ENCODE measurements at regions not wholly inside any gene's neighbourhood (a gene's known extent, or its start where the extent isn't known, plus 50 kb on each side); places are given as distances from the start of the nearest gene placed in this dataset.

DNA sequence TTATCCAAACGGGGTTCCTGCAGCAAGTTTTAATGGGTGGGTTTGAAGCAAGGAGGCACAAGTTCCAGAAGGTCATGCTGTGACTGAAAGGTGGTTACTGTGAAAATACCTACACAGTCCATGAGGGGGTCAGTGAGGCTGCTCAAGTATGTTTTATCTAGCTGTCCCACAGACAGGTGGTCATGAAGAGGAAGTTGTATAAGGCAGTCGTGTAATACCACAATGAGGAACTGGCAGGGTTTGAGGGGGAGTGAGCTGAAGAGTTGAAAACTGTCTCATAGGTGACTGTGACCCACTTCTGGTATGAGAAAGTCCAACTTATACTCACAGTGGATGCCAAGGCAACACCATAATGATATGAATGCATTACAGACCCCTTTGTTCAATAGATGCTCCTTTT lies 856.8 kb downstream of the OTOL1 start:
- Histone ChIP-seq H3K9me2 (replicated peaks; ENCODE audit: low read length) (no peaks in the 10 kb centered on the region), H3K9me3 (ENCODE audit: low read length) (no peaks in the 10 kb centered on the region), H3K4me1 (ENCODE audit: insufficient read depth, low read length) (no peaks in the 10 kb centered on the region), H3K36me3 (ENCODE audit: low read depth, low read length) (no peaks in the 10 kb centered on the region), H3K79me2 (ENCODE audit: low read length) (no peaks in the 10 kb centered on the region), H3F3A (ENCODE audit: low read length, unreplicated experiment) (no peaks in the 10 kb centered on the region), H3K27ac (ENCODE audit: low read length) (no peak overlapping the region), H3K9ac (ENCODE audit: low read length) (no peak overlapping the region), H3K4me3 (ENCODE audit: low read length) (no peak overlapping the region), H2AFZ (ENCODE audit: low read length) (no peak overlapping the region), H3K27me3 (ENCODE audit: low read length) (no peaks in the 10 kb centered on the region), H4K20me1 (ENCODE audit: low read length) (no peaks in the 10 kb centered on the region), H3K4me2 (ENCODE audit: low read length) (no peak overlapping the region)
- CTCF ChIA-PET = no interaction called here
- no peak for DNase-seq
- no peak for ATAC-seq
- no peak for TF ChIP-seq EZH2phosphoT487 (IDR thresholded peaks at IDR 0.05; ENCODE audit: borderline replicate concordance, low read length)
- TF ChIP-seq EZH2 (IDR thresholded peaks at IDR 0.05; ENCODE audit: low read length, unreplicated experiment) = no peak
- TF ChIP-seq, protein P1, sequence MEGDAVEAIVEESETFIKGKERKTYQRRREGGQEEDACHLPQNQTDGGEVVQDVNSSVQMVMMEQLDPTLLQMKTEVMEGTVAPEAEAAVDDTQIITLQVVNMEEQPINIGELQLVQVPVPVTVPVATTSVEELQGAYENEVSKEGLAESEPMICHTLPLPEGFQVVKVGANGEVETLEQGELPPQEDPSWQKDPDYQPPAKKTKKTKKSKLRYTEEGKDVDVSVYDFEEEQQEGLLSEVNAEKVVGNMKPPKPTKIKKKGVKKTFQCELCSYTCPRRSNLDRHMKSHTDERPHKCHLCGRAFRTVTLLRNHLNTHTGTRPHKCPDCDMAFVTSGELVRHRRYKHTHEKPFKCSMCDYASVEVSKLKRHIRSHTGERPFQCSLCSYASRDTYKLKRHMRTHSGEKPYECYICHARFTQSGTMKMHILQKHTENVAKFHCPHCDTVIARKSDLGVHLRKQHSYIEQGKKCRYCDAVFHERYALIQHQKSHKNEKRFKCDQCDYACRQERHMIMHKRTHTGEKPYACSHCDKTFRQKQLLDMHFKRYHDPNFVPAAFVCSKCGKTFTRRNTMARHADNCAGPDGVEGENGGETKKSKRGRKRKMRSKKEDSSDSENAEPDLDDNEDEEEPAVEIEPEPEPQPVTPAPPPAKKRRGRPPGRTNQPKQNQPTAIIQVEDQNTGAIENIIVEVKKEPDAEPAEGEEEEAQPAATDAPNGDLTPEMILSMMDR (conservative IDR thresholded peaks at IDR 0.05; ENCODE audit: low read depth, low read length) = no peak
- no TSS peak for BruUV-seq (replicated peaks)
- intact Hi-C loops (cut with micrococcal nuclease) = no loop called here
- POLR2A ChIA-PET (ENCODE audit: unreplicated experiment) = no interaction called here

DNA sequence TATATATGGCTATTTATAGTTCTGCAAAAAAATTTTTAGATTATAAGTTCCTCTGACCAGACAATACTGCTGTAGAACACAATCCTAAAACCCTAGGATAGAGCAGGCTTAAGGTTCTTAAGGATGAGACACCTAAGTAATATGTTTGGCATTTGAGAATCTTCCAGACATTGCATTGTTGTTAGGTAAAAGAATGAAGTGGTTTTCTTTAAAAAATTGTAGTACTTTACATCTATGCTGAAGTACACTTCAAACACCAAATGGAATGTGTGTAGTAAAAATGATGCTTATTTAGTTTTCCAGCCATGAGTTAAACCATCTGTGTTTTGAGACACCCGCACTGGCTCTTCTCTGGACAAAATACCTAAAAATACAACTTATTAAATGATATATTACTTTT lies 857.7 kb downstream of the OTOL1 start:
- Histone ChIP-seq H3K4me1 (ENCODE audit: insufficient read depth, low read length) (no peaks in the 10 kb centered on the region), H3K4me2 (ENCODE audit: low read length) (no peak overlapping the region), H4K20me1 (ENCODE audit: low read length) (no peaks in the 10 kb centered on the region), H3K27ac (ENCODE audit: low read length) (no peak overlapping the region), H3F3A (ENCODE audit: low read length, unreplicated experiment) (no peaks in the 10 kb centered on the region), H2AFZ (ENCODE audit: low read length) (no peak overlapping the region), H3K9me2 (replicated peaks; ENCODE audit: low read length) (no peaks in the 10 kb centered on the region), H3K36me3 (ENCODE audit: low read depth, low read length) (no peaks in the 10 kb centered on the region), H3K4me3 (ENCODE audit: low read length) (no peak overlapping the region), H3K79me2 (ENCODE audit: low read length) (no peaks in the 10 kb centered on the region), H3K9ac (ENCODE audit: low read length) (no peak overlapping the region), H3K27me3 (ENCODE audit: low read length) (no peaks in the 10 kb centered on the region), H3K9me3 (ENCODE audit: low read length) (no peaks in the 10 kb centered on the region)
- ATAC-seq (no peak), DNase-seq (no peak)
- ChIA-PET POLR2A (ENCODE audit: unreplicated experiment) (no interaction called here), CTCF (no interaction called here)
- no TSS peak for BruUV-seq (replicated peaks)
- TF ChIP-seq, protein P1 (conservative IDR thresholded peaks at IDR 0.05; ENCODE audit: low read depth, low read length) = no peak
- no peak for TF ChIP-seq EZH2 (IDR thresholded peaks at IDR 0.05; ENCODE audit: low read length, unreplicated experiment)
- no peak for TF ChIP-seq EZH2phosphoT487 (IDR thresholded peaks at IDR 0.05; ENCODE audit: borderline replicate concordance, low read length)
- intact Hi-C loops (cut with micrococcal nuclease) = no loop called here

DNA sequence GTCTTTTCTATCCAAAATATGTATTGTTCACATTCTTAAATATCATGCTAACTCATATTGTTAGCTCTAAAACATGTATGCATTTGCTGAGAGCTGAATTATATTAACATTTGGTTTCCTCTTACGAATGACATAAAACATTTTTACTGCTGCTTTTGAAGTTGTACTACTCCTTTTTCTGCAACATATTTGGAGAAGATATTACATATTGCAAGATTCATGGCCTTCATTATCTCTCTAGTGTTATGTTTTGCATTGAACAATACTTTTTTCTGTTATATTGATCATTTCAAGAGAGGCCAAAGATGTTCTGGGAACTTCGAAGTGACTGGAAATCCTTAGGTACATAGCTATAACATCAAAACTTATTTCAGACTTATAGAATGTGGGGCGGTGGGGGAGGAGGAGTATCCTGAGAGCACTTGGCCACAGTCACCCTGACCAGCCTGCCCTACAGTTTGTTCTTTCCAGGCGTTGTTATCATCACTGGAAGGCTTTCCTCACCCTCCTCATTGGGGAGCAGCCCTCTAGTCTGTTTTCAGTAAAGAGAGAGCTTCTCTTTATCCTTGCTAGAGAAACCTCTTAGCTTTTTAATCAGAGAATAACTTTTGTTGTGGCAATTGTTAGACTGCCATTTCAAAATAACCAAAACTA lies 868.6 kb downstream of the OTOL1 start:
- peak overlapping the region; percentile 22; the same call in 1 of the 2 replicates for H2AFZ ChIP-seq (ENCODE audit: low read length)
- no peaks in the 10 kb centered on the region for H3K27me3 ChIP-seq (ENCODE audit: low read length)
- no TSS peak for BruUV-seq (replicated peaks)

More for the DNA sequence above, 868.6 kb downstream of the OTOL1 start:
- Histone ChIP-seq H3K4me1 (ENCODE audit: insufficient read depth, low read length) (peaks cover 32% of the 10 kb centered on the region), H3K4me2 (ENCODE audit: low read length) (0 out of 2 replicates have a peak overlapping the region, but pooled peaks have one; percentile 11), H3K27ac (ENCODE audit: low read length) (no peak overlapping the region), H3F3A (ENCODE audit: low read length, unreplicated experiment) (no peaks in the 10 kb centered on the region), H3K4me3 (ENCODE audit: low read length) (no peak overlapping the region), H3K79me2 (ENCODE audit: low read length) (no peaks in the 10 kb centered on the region), H3K9ac (ENCODE audit: low read length) (no peak overlapping the region), H3K9me3 (ENCODE audit: low read length) (no peaks in the 10 kb centered on the region), H4K20me1 (ENCODE audit: low read length) (no peaks in the 10 kb centered on the region), H3K9me2 (replicated peaks; ENCODE audit: low read length) (no peaks in the 10 kb centered on the region), H3K36me3 (ENCODE audit: low read depth, low read length) (no peaks in the 10 kb centered on the region)
- ATAC-seq (peak; percentile 21), DNase-seq (no peak)
- POLR2A ChIA-PET (ENCODE audit: unreplicated experiment) = interaction anchor here (0.6 kb wide), 1 partner anchor 912 kb away, joined by 4 read pairs; no protein-coding TSS in a partner anchor
- CTCF ChIA-PET = interaction anchor here (0.6 kb wide), 1 partner anchor 680 kb away, joined by 3 read pairs; no protein-coding TSS in a partner anchor
- TF ChIP-seq EZH2 (IDR thresholded peaks at IDR 0.05; ENCODE audit: low read length, unreplicated experiment) (no peak), EZH2phosphoT487 (IDR thresholded peaks at IDR 0.05; ENCODE audit: borderline replicate concordance, low read length) (no peak)
- TF ChIP-seq, protein P1 (conservative IDR thresholded peaks at IDR 0.05; ENCODE audit: low read depth, low read length) = no peak
- intact Hi-C loops (cut with micrococcal nuclease) = loop anchor here (10.0 kb wide), 1 partner anchor 220 kb away; no protein-coding TSS in a partner anchor
